Gastrocnemius medialis (tissue), 4 donors: ENCODE measurements at regions not wholly inside any gene's neighbourhood (a gene's known extent, or its start where the extent isn't known, plus 50 kb on each side); places are given as distances from the start of the nearest gene placed in this dataset.

Source experiments
- ATAC-seq, 2 donors: fragments of 150-250 bp; one replicate each; pipeline ENCODE4 v1.9.1; 2016
- DNase-seq, 2 donors: peaks; one replicate each; pipeline ENCODE4 v3.0.0-alpha.2; 2019
- H3K27ac ChIP-seq, 4 donors: fragments of 200-600 bp; sonication (generic); 1 replicate in 1 of 4; 2 replicates in 3 of 4; pipeline ENCODE4 v1.5.1; 2016 to 2018; ENCODE audit warnings: mild to moderate bottlenecking in 2 of 4, moderate library complexity in 1 of 4
- H3K27me3 ChIP-seq, 3 donors: fragments of 200-600 bp; sonication (generic) in 2 of 3; 1 replicate in 1 of 3; 2 replicates in 2 of 3; pipeline versions ENCODE4 v1.5.1 to v1.6.0; 2016 to 2019; ENCODE audit warnings: mild to moderate bottlenecking in 1 of 3, moderate library complexity in 1 of 3
- H3K36me3 ChIP-seq, 2 donors: fragments of 200-600 bp; sonication (generic) in 1 of 2; one replicate each; pipeline ENCODE4 v1.5.1; 2017 to 2018
- H3K4me1 ChIP-seq, 2 donors: fragments of 200-600 bp; sonication (generic) in 1 of 2; one replicate each; pipeline ENCODE4 v1.5.1; 2016 to 2017; ENCODE audit warnings: mild to moderate bottlenecking in 2 of 2
- H3K4me3 ChIP-seq, 4 donors: fragments of 200-600 bp; sonication (generic) in 3 of 4; 1 replicate in 1 of 4; 2 replicates in 3 of 4; pipeline ENCODE4 v1.5.1; 2016 to 2019; ENCODE audit warnings: mild to moderate bottlenecking in 2 of 4
- H3K9me3 ChIP-seq, 3 donors: fragments of 200-600 bp; sonication (generic) in 2 of 3; 1 replicate in 1 of 3; 2 replicates in 2 of 3; pipeline ENCODE4 v1.5.1; 2016 to 2019
- POLR2A ChIP-seq, 2 donors: fragments of 450-650 bp; IDR thresholded peaks; one replicate each; pipeline ENCODE4 v1.6.1; 2017; ENCODE audit warnings: antibody characterized with exemption in 2 of 2, mild to moderate bottlenecking in 2 of 2, moderate library complexity in 2 of 2
- in situ Hi-C, 4 donors: fragments of 200-750 bp; cut with MboI; loops; one replicate each; pipeline versions ENCODE4 v1.15.0 to v1.8.0; 2017; ENCODE audit warnings: low sequenced_read_pairs in 4 of 4
- intact Hi-C: fragments of 100-400 bp; cut with DNase I; formaldehyde crosslinking; loops from one replicate; pipeline ENCODE4 v1.15.1; 2023; ENCODE audit warnings: low total_unique reads
- TF ChIP-seq, protein P1 (sequence below), 5 experiments: fragments of 450-650 bp in 3 of 5; fragments of 200-600 bp in 2 of 5; sonication (generic) in 2 of 5; IDR thresholded peaks in 4 of 5; conservative IDR thresholded peaks in 1 of 5; 1 replicate in 4 of 5; 2 replicates in 1 of 5; pipeline ENCODE4 v1.5.1; 2016 to 2019; ENCODE audit warnings: antibody characterized with exemption in 5 of 5, mild to moderate bottlenecking in 3 of 5, moderate library complexity in 3 of 5

DNA sequence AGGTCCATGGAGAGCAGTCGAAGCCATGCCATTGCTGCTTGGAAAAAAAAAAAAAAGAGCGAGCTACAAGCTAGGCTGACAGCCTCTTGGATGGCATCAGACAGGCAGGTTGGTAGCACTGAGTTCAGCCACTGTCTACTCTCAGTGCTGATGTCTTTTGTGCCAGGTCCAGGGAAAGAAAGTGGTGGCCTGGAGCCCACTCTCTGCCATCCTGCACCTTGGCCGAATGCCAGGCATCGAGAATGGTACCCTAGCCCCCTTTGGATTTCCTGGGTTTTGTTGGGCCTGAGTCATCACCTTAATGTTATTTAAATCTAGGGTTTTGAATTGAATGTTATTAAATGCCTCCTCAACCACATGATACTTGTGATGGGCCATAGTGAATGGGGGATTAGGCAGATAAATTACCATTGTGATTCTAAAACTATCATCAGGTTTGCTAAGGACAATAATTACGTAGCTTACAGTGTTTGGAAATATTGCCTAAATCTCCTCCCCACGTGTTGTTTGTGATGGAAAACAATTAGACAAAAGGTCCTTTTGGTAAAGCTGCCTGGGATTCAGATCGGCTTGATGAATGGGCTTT is 195.7 kb upstream of the GPR26 start:
- H3K36me3 ChIP-seq, result no peaks in the 10 kb centered on the region
- ATAC-seq, result no peak
- intact Hi-C loops, result no loop called here
- in situ Hi-C loops, result no loop called here
- no peaks in the 10 kb centered on the region for H3K27me3 ChIP-seq
- no peaks in the 10 kb centered on the region for H3K9me3 ChIP-seq
- no peaks in the 10 kb centered on the region for H3K4me1 ChIP-seq
- no peak overlapping the region for H3K4me3 ChIP-seq
- H3K27ac ChIP-seq, result no peak overlapping the region
- no peak for DNase-seq
- TF ChIP-seq, protein P1, sequence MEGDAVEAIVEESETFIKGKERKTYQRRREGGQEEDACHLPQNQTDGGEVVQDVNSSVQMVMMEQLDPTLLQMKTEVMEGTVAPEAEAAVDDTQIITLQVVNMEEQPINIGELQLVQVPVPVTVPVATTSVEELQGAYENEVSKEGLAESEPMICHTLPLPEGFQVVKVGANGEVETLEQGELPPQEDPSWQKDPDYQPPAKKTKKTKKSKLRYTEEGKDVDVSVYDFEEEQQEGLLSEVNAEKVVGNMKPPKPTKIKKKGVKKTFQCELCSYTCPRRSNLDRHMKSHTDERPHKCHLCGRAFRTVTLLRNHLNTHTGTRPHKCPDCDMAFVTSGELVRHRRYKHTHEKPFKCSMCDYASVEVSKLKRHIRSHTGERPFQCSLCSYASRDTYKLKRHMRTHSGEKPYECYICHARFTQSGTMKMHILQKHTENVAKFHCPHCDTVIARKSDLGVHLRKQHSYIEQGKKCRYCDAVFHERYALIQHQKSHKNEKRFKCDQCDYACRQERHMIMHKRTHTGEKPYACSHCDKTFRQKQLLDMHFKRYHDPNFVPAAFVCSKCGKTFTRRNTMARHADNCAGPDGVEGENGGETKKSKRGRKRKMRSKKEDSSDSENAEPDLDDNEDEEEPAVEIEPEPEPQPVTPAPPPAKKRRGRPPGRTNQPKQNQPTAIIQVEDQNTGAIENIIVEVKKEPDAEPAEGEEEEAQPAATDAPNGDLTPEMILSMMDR (IDR thresholded peaks at IDR 0.05 in 4 of 5, conservative IDR thresholded peaks at IDR 0.05 in 1 of 5), result no peak
- TF ChIP-seq POLR2A (IDR thresholded peaks at IDR 0.05), result no peak

DNA sequence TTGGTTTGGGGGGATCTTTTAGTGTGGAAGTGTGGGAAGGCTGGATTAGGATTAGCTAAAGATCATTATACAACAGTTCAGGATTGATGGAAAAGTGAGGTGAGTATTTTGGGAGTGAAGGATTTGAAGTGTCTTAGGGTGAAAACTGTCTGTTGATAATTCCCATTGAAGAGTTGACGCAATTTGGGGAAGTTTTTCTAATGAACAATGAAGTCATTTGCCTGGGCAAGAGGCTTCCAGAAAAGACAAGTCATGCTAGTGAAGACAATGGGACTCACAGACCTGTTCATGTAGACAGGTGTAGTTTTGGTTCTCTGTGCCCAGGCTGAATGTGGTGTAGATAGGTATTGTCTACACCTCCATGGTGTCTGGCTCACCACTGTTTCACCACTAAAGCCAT is 194.3 kb upstream of the GPR26 start:
- DNase-seq, result no peak
- Histone ChIP-seq H3K4me3 (no peak overlapping the region), H3K4me1 (no peaks in the 10 kb centered on the region), H3K27me3 (no peaks in the 10 kb centered on the region), H3K27ac (no peak overlapping the region), H3K9me3 (no peaks in the 10 kb centered on the region), H3K36me3 (no peaks in the 10 kb centered on the region)
- ATAC-seq, result no peak
- intact Hi-C loops, result no loop called here
- in situ Hi-C loops, result no loop called here
- no peak for TF ChIP-seq POLR2A (IDR thresholded peaks at IDR 0.05)
- TF ChIP-seq, protein P1 (IDR thresholded peaks at IDR 0.05 in 4 of 5, conservative IDR thresholded peaks at IDR 0.05 in 1 of 5), result no peak

DNA sequence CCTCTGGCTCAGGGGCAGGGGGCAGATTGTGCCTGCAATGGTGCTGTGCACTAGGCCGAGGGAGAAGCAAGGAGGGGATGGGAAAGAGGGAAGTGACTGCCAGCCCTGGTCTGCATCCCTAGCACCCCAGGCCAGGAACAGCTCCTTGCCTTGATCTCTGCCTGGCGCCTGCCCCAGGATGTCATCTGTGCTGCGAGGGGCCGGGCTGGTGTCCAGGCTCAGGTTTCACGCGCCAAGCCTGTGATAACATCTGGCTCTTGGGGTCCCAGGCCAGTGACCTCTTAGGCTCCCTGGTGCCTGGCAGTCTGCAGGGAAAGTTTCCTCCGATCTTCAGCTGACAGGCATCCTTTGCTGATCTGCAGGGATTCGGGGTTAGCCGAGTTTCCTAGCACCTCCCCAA is 193.5 kb upstream of the GPR26 start:
- DNase-seq, result no peak
- no peaks in the 10 kb centered on the region for H3K27me3 ChIP-seq
- H3K27ac ChIP-seq, result no peak overlapping the region
- H3K4me1 ChIP-seq, result no peaks in the 10 kb centered on the region
- no peaks in the 10 kb centered on the region for H3K36me3 ChIP-seq
- in situ Hi-C loops (no loop called here), intact Hi-C loops (no loop called here)
- no peak overlapping the region for H3K4me3 ChIP-seq
- no peak for TF ChIP-seq POLR2A (IDR thresholded peaks at IDR 0.05)
- TF ChIP-seq, protein P1 (IDR thresholded peaks at IDR 0.05 in 4 of 5, conservative IDR thresholded peaks at IDR 0.05 in 1 of 5), result no peak
- ATAC-seq, result no peak
- H3K9me3 ChIP-seq, result no peaks in the 10 kb centered on the region

DNA sequence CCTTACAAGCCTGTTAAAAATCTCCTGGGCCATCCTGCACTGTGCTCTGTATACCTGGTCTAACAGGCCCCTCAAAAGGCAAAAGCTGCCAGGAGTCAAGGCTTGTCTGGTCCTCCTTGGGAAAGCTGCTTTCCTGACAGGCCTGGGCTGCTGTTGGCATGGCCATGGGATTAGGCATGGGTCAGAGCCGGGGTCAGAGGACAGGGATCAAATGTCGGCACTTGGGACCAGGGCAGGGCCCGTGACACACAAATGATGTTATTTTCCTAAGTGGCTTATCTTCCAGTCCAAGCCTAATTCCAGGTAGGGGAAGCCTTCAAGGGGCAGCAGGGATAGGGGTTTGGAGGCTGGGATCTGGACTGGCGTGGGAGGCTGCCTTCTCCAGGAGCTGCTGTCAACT is 191.5 kb upstream of the GPR26 start:
- peaks cover 0 to 4% (median 0%) of the 10 kb centered on the region in 3 donors for H3K27me3 ChIP-seq
- intact Hi-C loops, result no loop called here
- H3K36me3 ChIP-seq, result no peaks in the 10 kb centered on the region
- no peaks in the 10 kb centered on the region for H3K9me3 ChIP-seq
- ATAC-seq (no peak), DNase-seq (no peak)
- H3K4me3 ChIP-seq, result no peak overlapping the region
- in situ Hi-C loops, result no loop called here
- no peak for TF ChIP-seq POLR2A (IDR thresholded peaks at IDR 0.05)
- TF ChIP-seq, protein P1 (IDR thresholded peaks at IDR 0.05 in 4 of 5, conservative IDR thresholded peaks at IDR 0.05 in 1 of 5), result no peak
- no peak overlapping the region for H3K27ac ChIP-seq
- H3K4me1 ChIP-seq, result no peaks in the 10 kb centered on the region

DNA sequence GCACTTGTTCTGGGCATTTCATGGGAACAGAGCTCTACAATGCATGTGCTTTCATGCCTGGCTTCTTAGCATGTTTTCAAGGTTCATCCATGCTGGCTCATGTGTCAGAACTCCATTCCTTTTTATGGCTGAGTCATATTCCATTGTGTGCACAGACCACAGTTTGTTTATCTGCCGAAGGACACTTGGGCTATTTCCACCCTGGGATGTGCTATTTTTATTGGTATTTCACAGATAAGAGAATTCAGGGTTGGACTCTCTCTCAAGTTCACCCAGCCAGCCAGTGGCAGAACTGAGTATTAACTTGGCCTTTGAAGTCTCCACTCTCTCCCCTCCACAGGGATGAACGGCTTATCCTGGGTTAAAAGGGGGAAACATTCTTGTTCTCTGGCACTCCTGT is 190.7 kb upstream of the GPR26 start:
- no peak overlapping the region for H3K27ac ChIP-seq
- H3K4me3 ChIP-seq, result no peak overlapping the region
- no peaks in the 10 kb centered on the region for H3K36me3 ChIP-seq
- intact Hi-C loops (no loop called here), in situ Hi-C loops (no loop called here)
- H3K27me3 ChIP-seq, result peaks cover 0 to 5% (median 0%) of the 10 kb centered on the region in 3 donors
- ATAC-seq (no peak), DNase-seq (no peak)
- H3K4me1 ChIP-seq, result no peaks in the 10 kb centered on the region
- H3K9me3 ChIP-seq, result no peaks in the 10 kb centered on the region
- TF ChIP-seq POLR2A (IDR thresholded peaks at IDR 0.05), result no peak
- TF ChIP-seq, protein P1 (IDR thresholded peaks at IDR 0.05 in 4 of 5, conservative IDR thresholded peaks at IDR 0.05 in 1 of 5), result no peak
